Left ventricle myocardium inferior (tissue), 1 donor: ENCODE measurements at regions not wholly inside any gene's neighbourhood (a gene's known extent, or its start where the extent isn't known, plus 50 kb on each side); places are given as distances from the start of the nearest gene placed in this dataset.

ENCODE experiments used
- DNase-seq: peaks from one replicate; pipeline ENCODE4 v3.0.0-alpha.2; 2020
- H3K27ac ChIP-seq: fragments of 200-600 bp; replicated peaks from 2 replicates; pipeline ENCODE4 v1.8.0; 2021
- H3K27me3 ChIP-seq: fragments of 200-600 bp; 2 replicates; pipeline ENCODE4 v1.8.0; 2021; ENCODE audit warnings: low read depth
- H3K36me3 ChIP-seq: fragments of 200-600 bp; 2 replicates; pipeline ENCODE4 v1.8.0; 2021
- H3K4me1 ChIP-seq: fragments of 200-600 bp; 2 replicates; pipeline ENCODE4 v1.8.0; 2021
- H3K4me3 ChIP-seq: fragments of 200-600 bp; 2 replicates; pipeline ENCODE4 v1.8.0; 2021; ENCODE audit warnings: mild to moderate bottlenecking, moderate library complexity
- H3K9me3 ChIP-seq: fragments of 200-600 bp; replicated peaks from 2 replicates; pipeline ENCODE4 v1.8.0; 2021
- CTCF ChIP-seq: fragments of 200-600 bp; IDR thresholded peaks from 2 replicates; pipeline ENCODE4 v1.8.0; 2021; ENCODE audit warnings: antibody characterized with exemption, mild to moderate bottlenecking, borderline replicate concordance
- intact Hi-C: fragments of 100-400 bp; cut with micrococcal nuclease; formaldehyde crosslinking; loops from one replicate; pipeline ENCODE4 v1.11.0; 2022
- donor health status: DM: no; HTN: yes; CAD: no; lungs with severe emphysema.

GRCh38 chr3:28788571-28788970, 439.9 kb upstream of the AZI2 start:
- Histone ChIP-seq H3K4me3 (no peak overlapping the region), H3K36me3 (no peaks in the 10 kb centered on the region), H3K27ac (no peak overlapping the region), H3K9me3 (no peaks in the 10 kb centered on the region), H3K27me3 (no peaks in the 10 kb centered on the region), H3K4me1 (no peaks in the 10 kb centered on the region)
- intact Hi-C loops: no loop called here
- TF ChIP-seq CTCF: no peak
- no peak for DNase-seq

- no peak for TF ChIP-seq CTCF
- Histone ChIP-seq H3K27me3 (no peaks in the 10 kb centered on the region), H3K4me3 (no peak overlapping the region), H3K27ac (no peak overlapping the region), H3K4me1 (no peaks in the 10 kb centered on the region), H3K9me3 (no peaks in the 10 kb centered on the region), H3K36me3 (no peaks in the 10 kb centered on the region)
- DNase-seq: no peak
- intact Hi-C loops: no loop called here
Observed at GRCh38 chr3:28791713-28792255, 443.2 kb upstream of the AZI2 start.

GRCh38 chr3:28792604-28793003, 444.0 kb upstream of the AZI2 start:
- H3K9me3 ChIP-seq: no peaks in the 10 kb centered on the region
- no peaks in the 10 kb centered on the region for H3K4me1 ChIP-seq
- DNase-seq: no peak
- H3K36me3 ChIP-seq: no peaks in the 10 kb centered on the region
- intact Hi-C loops: no loop called here
- no peak overlapping the region for H3K4me3 ChIP-seq
- H3K27me3 ChIP-seq: no peaks in the 10 kb centered on the region
- TF ChIP-seq CTCF: no peak
- H3K27ac ChIP-seq: no peak overlapping the region

GRCh38 chr3:28799084-28799483, 450.5 kb upstream of the AZI2 start:
- no peak for DNase-seq
- H3K27me3 ChIP-seq: no peaks in the 10 kb centered on the region
- H3K27ac ChIP-seq: no peak overlapping the region
- intact Hi-C loops: no loop called here
- no peak overlapping the region for H3K4me3 ChIP-seq
- H3K36me3 ChIP-seq: no peaks in the 10 kb centered on the region
- H3K9me3 ChIP-seq: no peaks in the 10 kb centered on the region
- no peak for TF ChIP-seq CTCF
- no peaks in the 10 kb centered on the region for H3K4me1 ChIP-seq

- H3K27ac ChIP-seq: no peak overlapping the region
- H3K4me3 ChIP-seq: no peak overlapping the region
- no peaks in the 10 kb centered on the region for H3K9me3 ChIP-seq
- no peaks in the 10 kb centered on the region for H3K27me3 ChIP-seq
- no peaks in the 10 kb centered on the region for H3K4me1 ChIP-seq
- DNase-seq: no peak
- intact Hi-C loops: no loop called here
- no peaks in the 10 kb centered on the region for H3K36me3 ChIP-seq
- TF ChIP-seq CTCF: no peak
Observed at GRCh38 chr3:28800203-28800602, 451.6 kb upstream of the AZI2 start.

- Histone ChIP-seq H3K36me3 (no peaks in the 10 kb centered on the region), H3K4me3 (no peak overlapping the region), H3K27ac (no peak overlapping the region), H3K9me3 (no peaks in the 10 kb centered on the region), H3K27me3 (no peaks in the 10 kb centered on the region), H3K4me1 (no peaks in the 10 kb centered on the region)
- intact Hi-C loops: no loop called here
- no peak for DNase-seq
- no peak for TF ChIP-seq CTCF
Observed at GRCh38 chr3:28808068-28808467, 459.4 kb upstream of the AZI2 start.
